Upper lobe of left lung (tissue), 4 donors: ENCODE measurements at regions not wholly inside any gene's neighbourhood (a gene's known extent, or its start where the extent isn't known, plus 50 kb on each side); places are given as distances from the start of the nearest gene placed in this dataset.
"Not testable (repeated sequence)": the region's sequence is repeated elsewhere in the genome, so short reads cannot be mapped to it uniquely, and the experiment has no call there.

Source experiments
- EP300 ChIP-seq, 4 donors: sonication (generic); formaldehyde crosslinking; IDR thresholded peaks; one replicate each; pipeline ENCODE4 v1.5.1; 2017; ENCODE audit warnings: antibody characterized with exemption in 4 of 4, control low read depth in 2 of 4
- POLR2A ChIP-seq, 4 donors: fragments of 450-650 bp; IDR thresholded peaks; one replicate each; pipeline ENCODE4 v1.5.1; 2016 to 2017; ENCODE audit warnings: antibody characterized with exemption in 4 of 4, mild to moderate bottlenecking in 2 of 4
- TF ChIP-seq, protein P1 (sequence below), 6 experiments: fragments of 450-650 bp in 4 of 6; fragments of 200-600 bp in 2 of 6; sonication (generic) in 2 of 6; IDR thresholded peaks; one replicate each; pipeline ENCODE4 v1.5.1; 2016 to 2019; ENCODE audit warnings: antibody characterized with exemption in 6 of 6

DNA sequence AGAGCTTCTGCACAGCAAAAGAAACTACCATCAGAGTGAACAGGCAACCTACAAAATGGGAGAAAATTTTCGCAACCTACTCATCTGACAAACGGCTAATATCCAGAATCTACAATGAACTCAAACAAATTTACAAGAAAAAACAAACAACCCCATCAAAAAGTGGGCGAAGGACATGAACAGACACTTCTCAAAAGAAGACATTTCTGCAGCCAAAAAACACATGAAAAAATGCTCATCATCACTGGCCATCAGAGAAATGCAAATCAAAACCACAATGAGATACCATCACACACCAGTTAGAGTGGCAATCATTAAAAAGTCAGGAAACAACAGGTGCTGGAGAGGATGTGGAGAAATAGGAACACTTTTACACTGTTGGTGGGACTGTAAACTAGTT lies 1439.7 kb downstream of the FSCB start:
- TF ChIP-seq, protein P1, sequence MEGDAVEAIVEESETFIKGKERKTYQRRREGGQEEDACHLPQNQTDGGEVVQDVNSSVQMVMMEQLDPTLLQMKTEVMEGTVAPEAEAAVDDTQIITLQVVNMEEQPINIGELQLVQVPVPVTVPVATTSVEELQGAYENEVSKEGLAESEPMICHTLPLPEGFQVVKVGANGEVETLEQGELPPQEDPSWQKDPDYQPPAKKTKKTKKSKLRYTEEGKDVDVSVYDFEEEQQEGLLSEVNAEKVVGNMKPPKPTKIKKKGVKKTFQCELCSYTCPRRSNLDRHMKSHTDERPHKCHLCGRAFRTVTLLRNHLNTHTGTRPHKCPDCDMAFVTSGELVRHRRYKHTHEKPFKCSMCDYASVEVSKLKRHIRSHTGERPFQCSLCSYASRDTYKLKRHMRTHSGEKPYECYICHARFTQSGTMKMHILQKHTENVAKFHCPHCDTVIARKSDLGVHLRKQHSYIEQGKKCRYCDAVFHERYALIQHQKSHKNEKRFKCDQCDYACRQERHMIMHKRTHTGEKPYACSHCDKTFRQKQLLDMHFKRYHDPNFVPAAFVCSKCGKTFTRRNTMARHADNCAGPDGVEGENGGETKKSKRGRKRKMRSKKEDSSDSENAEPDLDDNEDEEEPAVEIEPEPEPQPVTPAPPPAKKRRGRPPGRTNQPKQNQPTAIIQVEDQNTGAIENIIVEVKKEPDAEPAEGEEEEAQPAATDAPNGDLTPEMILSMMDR (IDR thresholded peaks at IDR 0.05) = not testable (repeated sequence)
- TF ChIP-seq POLR2A, EP300 (IDR thresholded peaks at IDR 0.05): not testable (repeated sequence)
